ENCODE measurements at regions not wholly inside any gene's neighbourhood (a gene's known extent, or its start where the extent isn't known, plus 50 kb on each side); places are given as distances from the start of the nearest gene placed in this dataset.

GRCh38 chr16:86974120-86974519, 343.1 kb downstream of the C16orf95 start:
- TF ChIP-seq REST (IDR thresholded peaks at IDR 0.05; ENCODE audit: insufficient read depth in 1 of 2, low read depth in 2 of 2, low read length in 2 of 2) (no peak), SIN3A (IDR thresholded peaks at IDR 0.05; ENCODE audit: borderline replicate concordance, insufficient read depth, low read length) (no peak), TAF1 (IDR thresholded peaks at IDR 0.05; ENCODE audit: borderline replicate concordance, insufficient read depth, low read length) (no peak), FOXP2 (optimal IDR thresholded peaks at IDR 0.05; ENCODE audit: borderline replicate concordance, extremely low read depth, extremely low read length, insufficient read depth) (no peak)

- no peak for TF ChIP-seq SIN3A (IDR thresholded peaks at IDR 0.05; ENCODE audit: borderline replicate concordance, insufficient read depth, low read length)
These were observed 341.7 kb downstream of the C16orf95 start for GRCh38 chr16:86975445-86975844.

GRCh38 chr16:86977076-86977676, 340.0 kb downstream of the C16orf95 start:
- TF ChIP-seq FOXP2 (optimal IDR thresholded peaks at IDR 0.05; ENCODE audit: borderline replicate concordance, extremely low read depth, extremely low read length, insufficient read depth) (no peak), REST (IDR thresholded peaks at IDR 0.05; ENCODE audit: insufficient read depth in 1 of 2, low read depth in 2 of 2, low read length in 2 of 2) (no peak), POLR2AphosphoS5 (IDR thresholded peaks at IDR 0.05; ENCODE audit: low read depth, low read length) (no peak), SIN3A (IDR thresholded peaks at IDR 0.05; ENCODE audit: borderline replicate concordance, insufficient read depth, low read length) (no peak), TAF1 (IDR thresholded peaks at IDR 0.05; ENCODE audit: borderline replicate concordance, insufficient read depth, low read length) (no peak)

GRCh38 chr16:86978445-86979030, 338.7 kb downstream of the C16orf95 start:
- TF ChIP-seq REST (IDR thresholded peaks at IDR 0.05; ENCODE audit: insufficient read depth in 1 of 2, low read depth in 2 of 2, low read length in 2 of 2) (no peak), SIN3A (IDR thresholded peaks at IDR 0.05; ENCODE audit: borderline replicate concordance, insufficient read depth, low read length) (no peak), FOXP2 (optimal IDR thresholded peaks at IDR 0.05; ENCODE audit: borderline replicate concordance, extremely low read depth, extremely low read length, insufficient read depth) (no peak), POLR2AphosphoS5 (IDR thresholded peaks at IDR 0.05; ENCODE audit: low read depth, low read length) (no peak)

- TF ChIP-seq TAF1 (IDR thresholded peaks at IDR 0.05; ENCODE audit: borderline replicate concordance, insufficient read depth, low read length) = no peak
- TF ChIP-seq SIN3A (IDR thresholded peaks at IDR 0.05; ENCODE audit: borderline replicate concordance, insufficient read depth, low read length) = no peak
- no peak for TF ChIP-seq FOXP2 (optimal IDR thresholded peaks at IDR 0.05; ENCODE audit: borderline replicate concordance, extremely low read depth, extremely low read length, insufficient read depth)
- no peak for TF ChIP-seq REST (IDR thresholded peaks at IDR 0.05; ENCODE audit: insufficient read depth in 1 of 2, low read depth in 2 of 2, low read length in 2 of 2)
- TF ChIP-seq POLR2AphosphoS5 (IDR thresholded peaks at IDR 0.05; ENCODE audit: low read depth, low read length) = no peak
These were observed 338.1 kb downstream of the C16orf95 start for GRCh38 chr16:86979061-86979460.
